ENCODE measurements at regions not wholly inside any gene's neighbourhood (a gene's known extent, or its start where the extent isn't known, plus 50 kb on each side); places are given as distances from the start of the nearest gene placed in this dataset.

DNA sequence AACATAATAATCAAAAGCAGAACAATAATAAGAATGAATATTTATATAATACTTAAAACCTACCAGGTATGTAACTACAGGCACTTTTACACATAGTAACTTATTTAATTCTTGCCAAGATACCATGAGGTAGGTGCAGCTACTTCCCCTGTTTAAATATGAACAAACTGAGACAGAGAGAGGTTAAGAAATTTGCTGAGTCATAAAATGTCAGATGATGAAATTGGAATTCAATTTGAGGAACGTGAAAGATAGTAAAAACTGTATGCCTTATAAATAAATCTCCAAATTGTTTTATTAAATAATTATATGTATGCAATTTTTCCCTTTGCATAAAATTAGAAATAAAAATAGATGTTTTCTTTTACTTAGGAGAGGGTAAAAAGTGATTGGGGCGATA lies 1103.3 kb upstream of the NRXN1 start:
- no peak for DNase-seq (ENCODE audit: low read depth)
- no peak overlapping the region for H3K4me3 ChIP-seq (ENCODE audit: low read depth, low read length)

GRCh38 chr2:52128081-52128480 lies 1096.1 kb upstream of the NRXN1 start:
- no peak for DNase-seq (ENCODE audit: low read depth)
- H3K4me3 ChIP-seq (ENCODE audit: low read depth, low read length), result no peak overlapping the region

- no peak for DNase-seq (ENCODE audit: low read depth)
- H3K4me3 ChIP-seq (ENCODE audit: low read depth, low read length), result no peak overlapping the region
Observed at GRCh38 chr2:52127527-52127926, 1095.6 kb upstream of the NRXN1 start.

DNA sequence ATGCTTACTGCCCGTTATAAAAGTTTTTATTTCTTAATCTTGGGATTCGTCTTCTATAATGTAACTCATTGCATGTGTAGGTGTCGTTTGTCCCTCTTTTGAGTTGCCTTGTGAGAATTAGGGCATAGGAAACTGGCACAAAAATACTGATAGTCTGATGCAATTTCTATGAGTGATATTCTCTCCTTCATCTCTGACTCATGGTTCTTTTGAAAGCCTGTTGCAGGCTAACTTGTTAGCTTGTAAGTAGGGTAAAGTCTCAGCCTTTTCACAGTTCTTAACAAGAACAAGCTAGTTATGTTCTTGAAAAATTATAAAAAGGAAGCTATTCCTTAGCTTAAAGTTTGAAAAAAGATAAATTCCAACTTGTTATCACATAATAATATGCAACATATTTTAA lies 1085.4 kb upstream of the NRXN1 start:
- peak; percentile 55 for DNase-seq (ENCODE audit: low read depth)

DNA sequence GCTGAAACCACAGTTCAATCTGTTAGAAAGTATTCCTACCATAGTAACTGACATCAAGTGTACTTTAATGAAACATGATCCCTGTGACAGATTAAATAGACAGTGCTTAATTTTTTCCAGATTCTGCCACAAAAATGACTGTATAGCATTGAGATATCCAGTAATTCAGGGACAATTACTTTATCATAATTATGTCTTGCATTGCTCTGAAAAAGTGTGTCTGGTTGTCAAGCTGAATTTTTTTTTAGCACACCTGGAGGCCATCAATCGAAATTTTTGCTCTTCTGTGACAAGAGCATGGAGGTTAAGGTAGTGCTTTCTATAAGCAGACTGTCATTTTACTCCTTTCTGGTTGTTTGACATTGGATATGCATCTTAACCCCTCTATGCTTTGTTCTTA lies 1083.8 kb upstream of the NRXN1 start:
- H3K4me3 ChIP-seq (ENCODE audit: low read depth, low read length), result no peak overlapping the region
- DNase-seq (ENCODE audit: low read depth), result no peak

More for the DNA sequence above, 1085.4 kb upstream of the NRXN1 start:
- no peak overlapping the region for H3K4me3 ChIP-seq (ENCODE audit: low read depth, low read length)

- peak; percentile 64 for DNase-seq (ENCODE audit: low read depth)
- no peak overlapping the region for H3K4me3 ChIP-seq (ENCODE audit: low read depth, low read length)
Observed at GRCh38 chr2:52113338-52113737, 1081.4 kb upstream of the NRXN1 start.

- DNase-seq (ENCODE audit: low read depth), result no peak
- no peak overlapping the region for H3K4me3 ChIP-seq (ENCODE audit: low read depth, low read length)
Observed at GRCh38 chr2:52112141-52112540, 1080.2 kb upstream of the NRXN1 start.

DNA sequence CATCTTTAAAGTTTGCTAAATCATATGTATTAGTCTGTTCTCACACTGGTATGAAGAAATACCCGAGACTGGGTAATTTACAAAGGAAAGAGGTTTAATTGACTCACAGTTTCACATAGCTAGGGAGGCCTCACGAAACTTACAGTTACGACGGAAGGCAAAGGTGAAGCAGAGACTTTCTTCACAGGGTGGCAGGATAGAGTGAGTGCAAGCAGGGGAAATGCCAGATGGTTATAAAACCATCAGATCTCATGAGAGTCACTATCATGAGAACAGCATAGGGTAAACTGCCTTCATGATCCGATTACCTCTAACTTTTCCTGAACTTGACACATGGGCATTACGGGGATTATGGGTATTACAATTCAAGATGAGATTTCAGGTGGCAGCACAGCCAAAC lies 1075.2 kb upstream of the NRXN1 start:
- DNase-seq (ENCODE audit: low read depth), result no peak
- H3K4me3 ChIP-seq (ENCODE audit: low read depth, low read length), result no peak overlapping the region

DNA sequence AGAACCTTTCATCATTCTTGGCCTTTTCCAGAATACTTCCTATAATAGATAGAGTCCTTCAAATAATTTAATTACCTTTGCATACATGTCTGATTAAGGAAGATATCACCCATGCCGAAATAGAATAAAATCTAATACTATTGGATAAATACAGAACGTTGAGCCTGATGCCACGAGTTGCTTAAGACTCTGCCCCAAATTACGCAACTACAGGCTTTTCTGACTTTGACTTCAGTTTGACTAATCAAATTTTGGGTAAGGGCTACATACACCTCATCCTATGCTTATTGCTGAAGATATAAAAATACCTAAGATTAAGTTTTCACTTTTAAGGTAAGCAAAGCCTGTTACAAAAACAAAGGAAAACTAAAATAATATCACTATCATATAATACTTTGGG lies 1065.1 kb upstream of the NRXN1 start:
- no peak for DNase-seq (ENCODE audit: low read depth)
- H3K4me3 ChIP-seq (ENCODE audit: low read depth, low read length), result no peak overlapping the region

DNA sequence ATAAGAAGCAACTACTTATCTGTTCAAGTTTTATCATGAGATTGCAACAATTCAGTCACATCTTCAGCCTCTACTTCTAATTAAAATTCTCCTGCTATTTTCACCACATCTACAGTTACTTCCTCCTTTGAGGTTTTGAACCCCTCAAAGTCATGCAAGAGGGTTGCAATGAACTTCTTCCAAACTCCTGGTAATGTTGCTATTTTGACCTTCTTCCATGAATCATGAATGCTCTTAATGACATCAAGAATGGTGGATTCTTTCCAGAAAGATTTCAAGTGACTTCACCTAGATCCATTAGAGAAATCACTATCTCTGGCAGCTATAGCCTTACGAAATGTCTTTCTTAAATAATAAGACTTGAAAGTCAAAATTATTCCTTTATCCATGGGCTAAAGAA lies 1052.8 kb upstream of the NRXN1 start:
- no peak overlapping the region for H3K4me3 ChIP-seq (ENCODE audit: low read depth, low read length)
- DNase-seq (ENCODE audit: low read depth), result peak; percentile 45

GRCh38 chr2:52083214-52083613 lies 1051.3 kb upstream of the NRXN1 start:
- H3K4me3 ChIP-seq (ENCODE audit: low read depth, low read length), result no peak overlapping the region
- no peak for DNase-seq (ENCODE audit: low read depth)

DNA sequence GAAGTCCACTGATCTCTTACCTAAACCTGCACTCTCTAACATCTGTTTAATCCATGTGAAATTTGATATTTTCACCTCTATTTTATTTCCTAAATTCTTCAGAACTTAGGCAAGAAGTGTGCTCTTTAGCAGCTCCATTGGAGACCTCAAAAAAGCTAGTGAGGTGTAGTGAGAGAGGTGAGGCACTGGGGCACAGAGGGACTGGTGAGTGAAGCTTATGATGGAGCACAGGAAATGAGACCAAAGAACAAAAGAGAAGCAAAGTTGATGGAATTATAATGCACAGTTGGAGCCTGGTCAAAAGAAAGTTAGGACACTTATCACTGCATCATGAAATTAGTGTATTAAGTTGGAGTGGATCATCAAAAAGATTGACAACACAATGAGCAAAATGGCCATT lies 1050.7 kb upstream of the NRXN1 start:
- H3K4me3 ChIP-seq (ENCODE audit: low read depth, low read length), result no peak overlapping the region
- DNase-seq (ENCODE audit: low read depth), result no peak

DNA sequence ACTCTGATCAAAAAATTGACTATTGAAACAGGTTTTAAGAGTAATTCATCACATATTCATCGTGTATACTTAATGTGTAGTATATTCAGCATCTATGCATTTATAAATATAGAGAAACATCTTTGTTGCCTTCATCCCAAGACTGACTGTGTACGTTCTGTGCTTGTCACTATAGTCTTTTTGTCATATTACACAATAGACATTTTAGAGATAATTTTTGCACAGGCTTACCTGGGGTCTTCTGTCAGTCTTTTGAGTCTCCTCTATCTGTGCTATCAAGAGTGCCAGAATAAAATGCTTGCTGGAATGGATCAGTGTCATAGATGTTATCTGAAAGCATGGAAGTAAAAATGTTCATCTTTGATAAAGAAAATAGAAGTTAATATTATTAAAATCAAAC lies 1047.7 kb upstream of the NRXN1 start:
- no peak for DNase-seq (ENCODE audit: low read depth)
- H3K4me3 ChIP-seq (ENCODE audit: low read depth, low read length), result no peak overlapping the region

- DNase-seq (ENCODE audit: low read depth), result no peak
- H3K4me3 ChIP-seq (ENCODE audit: low read depth, low read length), result no peak overlapping the region
Observed at GRCh38 chr2:52077159-52077558, 1045.2 kb upstream of the NRXN1 start.

DNA sequence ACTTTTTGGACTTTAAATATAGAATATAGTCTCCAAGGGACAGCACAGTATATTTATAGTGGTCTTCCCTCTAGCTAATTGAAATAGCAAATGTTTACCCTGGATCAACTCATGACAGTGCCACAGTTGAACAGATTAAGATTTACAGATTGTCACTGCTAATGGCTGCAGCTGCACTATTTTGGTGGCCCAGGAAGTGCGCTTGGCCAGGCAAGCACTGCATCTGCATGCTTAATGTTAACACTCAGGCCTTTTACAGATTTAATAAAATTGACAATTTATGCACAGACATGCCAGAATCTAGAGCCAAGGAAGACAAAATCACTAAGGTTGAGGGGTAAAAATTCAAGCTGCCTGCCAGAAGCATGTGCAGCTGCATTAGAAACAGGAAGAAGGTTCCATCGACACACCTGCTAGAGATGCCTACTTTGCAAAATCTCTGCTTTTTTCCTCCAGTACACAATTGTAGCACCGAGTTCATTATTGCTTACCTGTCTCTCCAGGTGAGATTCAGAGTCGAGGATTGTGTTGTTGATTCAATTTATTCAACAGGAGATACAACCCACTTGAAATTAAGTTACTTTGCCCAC lies 1042.3 kb upstream of the NRXN1 start:
- no peak overlapping the region for H3K4me3 ChIP-seq (ENCODE audit: low read depth, low read length)
- DNase-seq (ENCODE audit: low read depth), result no peak

GRCh38 chr2:52072949-52073348 lies 1041.0 kb upstream of the NRXN1 start:
- no peak overlapping the region for H3K4me3 ChIP-seq (ENCODE audit: low read depth, low read length)
- DNase-seq (ENCODE audit: low read depth), result no peak

GRCh38 chr2:52070665-52071064 lies 1038.7 kb upstream of the NRXN1 start:
- DNase-seq (ENCODE audit: low read depth), result no peak

GRCh38 chr2:52064234-52064633 lies 1032.3 kb upstream of the NRXN1 start:
- DNase-seq (ENCODE audit: low read depth), result no peak
- no peak overlapping the region for H3K4me3 ChIP-seq (ENCODE audit: low read depth, low read length)

More at GRCh38 chr2:52070665-52071064, 1038.7 kb upstream of the NRXN1 start:
- H3K4me3 ChIP-seq (ENCODE audit: low read depth, low read length), result no peak overlapping the region

DNA sequence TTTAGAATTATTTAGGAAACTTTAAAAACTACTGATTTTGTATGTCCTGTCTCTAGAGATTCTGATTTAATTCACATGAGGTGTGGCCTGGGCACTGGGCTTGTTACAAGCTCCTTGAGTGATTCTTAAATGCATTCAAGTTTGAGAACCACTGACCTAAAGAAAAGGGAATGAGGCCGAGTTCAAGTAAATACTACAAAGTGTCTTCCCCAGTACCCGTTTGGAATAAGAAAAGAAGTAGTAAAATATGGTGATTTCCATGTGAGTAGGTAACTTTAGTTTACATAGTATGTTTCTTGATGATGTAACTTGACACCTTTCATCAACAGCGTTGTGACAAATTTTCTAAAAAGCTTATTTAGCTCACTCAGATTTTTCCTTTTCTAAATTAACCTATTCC lies 1022.9 kb upstream of the NRXN1 start:
- DNase-seq (ENCODE audit: low read depth), result no peak
- no peak overlapping the region for H3K4me3 ChIP-seq (ENCODE audit: low read depth, low read length)

DNA sequence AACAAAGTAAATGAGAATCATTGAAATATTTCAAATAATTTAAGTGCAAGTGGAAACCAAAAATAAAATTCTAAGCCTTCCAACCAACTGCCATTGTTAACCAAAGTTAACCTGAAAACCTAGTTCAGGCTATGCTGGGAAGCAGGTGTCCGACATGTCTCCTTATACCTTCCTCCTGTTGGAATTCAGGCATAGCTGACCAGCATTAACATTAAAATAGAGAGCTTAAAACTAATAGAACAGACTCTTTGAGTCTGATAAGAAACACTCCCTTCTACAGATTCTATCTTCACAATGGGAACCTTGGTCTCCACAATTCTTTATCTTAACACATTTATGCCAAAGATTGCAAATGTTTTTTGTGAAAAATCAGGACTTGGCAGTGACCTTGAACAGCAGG lies 1004.9 kb upstream of the NRXN1 start:
- no peak overlapping the region for H3K4me3 ChIP-seq (ENCODE audit: low read depth, low read length)
- no peak for DNase-seq (ENCODE audit: low read depth)

DNA sequence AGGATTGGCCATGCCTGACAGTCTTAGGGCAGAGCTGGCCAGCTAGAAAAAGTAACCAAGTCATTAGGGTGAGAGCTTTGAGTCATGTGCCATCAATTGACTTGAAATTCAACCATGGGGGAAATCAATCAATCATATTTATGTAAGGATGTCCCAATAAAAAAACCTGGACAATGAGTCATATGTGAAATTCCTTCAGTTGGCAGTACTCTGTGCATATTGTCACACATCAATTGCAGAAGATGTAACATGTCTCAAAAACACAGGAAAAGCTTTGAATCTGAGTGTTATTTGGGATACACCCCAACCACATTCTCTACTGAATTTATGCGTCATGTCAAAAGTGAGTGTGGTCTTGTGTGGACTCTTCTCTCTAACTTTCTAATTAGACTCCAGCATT lies 1004.1 kb upstream of the NRXN1 start:
- no peak overlapping the region for H3K4me3 ChIP-seq (ENCODE audit: low read depth, low read length)
- DNase-seq (ENCODE audit: low read depth), result peak; percentile 16

GRCh38 chr2:52035391-52035790 lies 1003.5 kb upstream of the NRXN1 start:
- DNase-seq (ENCODE audit: low read depth), result no peak

More at GRCh38 chr2:52035391-52035790, 1003.5 kb upstream of the NRXN1 start:
- no peak overlapping the region for H3K4me3 ChIP-seq (ENCODE audit: low read depth, low read length)
